Mesendoderm (in vitro differentiated cells): ENCODE measurements at regions not wholly inside any gene's neighbourhood (a gene's known extent, or its start where the extent isn't known, plus 50 kb on each side); places are given as distances from the start of the nearest gene placed in this dataset.

Experiments used
- DNase-seq: peaks from one replicate; pipeline ENCODE4 v3.0.0; 2013
- H2AK5ac ChIP-seq: 2 replicates; pipeline ENCODE4 v1.6.1; 2013; ENCODE audit warnings: low read length, inconsistent platforms
- H2BK120ac ChIP-seq: 2 replicates; pipeline ENCODE4 v1.6.1; 2013; ENCODE audit warnings: low read depth, mild to moderate bottlenecking, low read length, moderate library complexity, mixed read lengths
- H2BK15ac ChIP-seq: replicated peaks from 2 replicates; pipeline ENCODE4 v1.6.1; 2013; ENCODE audit warnings: low read depth, mild to moderate bottlenecking, moderate library complexity
- H2BK5ac ChIP-seq: 2 replicates; pipeline ENCODE4 v1.6.1; 2013; ENCODE audit warnings: low read length, inconsistent platforms
- H3K18ac ChIP-seq: 2 replicates; pipeline ENCODE4 v1.6.1; 2013; ENCODE audit warnings: mild to moderate bottlenecking, low read length, mixed read lengths
- H3K23ac ChIP-seq: one replicate; pipeline ENCODE4 v1.6.1; 2013; ENCODE audit warnings: low read length
- H3K27ac ChIP-seq: 2 replicates; pipeline ENCODE4 v1.5.1; 2013; ENCODE audit warnings: low read depth, mild to moderate bottlenecking, inconsistent platforms, low read length, moderate library complexity
- H3K27me3 ChIP-seq: 2 replicates; pipeline ENCODE4 v1.6.1; 2013; ENCODE audit warnings: low read length, control low read depth, mild to moderate bottlenecking, inconsistent platforms; ENCODE audit not compliant: insufficient read depth, poor library complexity
- H3K36me3 ChIP-seq: 2 replicates; pipeline ENCODE4 v1.6.1; 2013; ENCODE audit warnings: low read length, inconsistent platforms; ENCODE audit not compliant: control insufficient read depth, insufficient read depth
- H3K4ac ChIP-seq: one replicate; pipeline ENCODE4 v1.6.1; 2013; ENCODE audit warnings: low read depth, mild to moderate bottlenecking, low read length, moderate library complexity
- H3K4me1 ChIP-seq: 2 replicates; pipeline ENCODE4 v1.6.1; 2013; ENCODE audit warnings: low read depth, low read length, inconsistent platforms; ENCODE audit not compliant: control insufficient read depth
- H3K4me2 ChIP-seq: 2 replicates; pipeline ENCODE4 v1.6.1; 2013; ENCODE audit warnings: low read length
- H3K4me3 ChIP-seq: 2 replicates; pipeline ENCODE4 v1.5.1; 2013; ENCODE audit warnings: mild to moderate bottlenecking, low read length
- H3K56ac ChIP-seq: one replicate; pipeline ENCODE4 v1.6.1; 2013; ENCODE audit warnings: low read length
- H3K79me1 ChIP-seq: 2 replicates; pipeline ENCODE4 v1.6.1; 2013; ENCODE audit warnings: low read length, inconsistent platforms
- H3K79me2 ChIP-seq: 2 replicates; pipeline ENCODE4 v1.6.1; 2013; ENCODE audit warnings: mild to moderate bottlenecking, low read length; ENCODE audit not compliant: control insufficient read depth, insufficient read depth
- H3K9ac ChIP-seq: 2 replicates; pipeline ENCODE4 v1.6.1; 2013; ENCODE audit warnings: low read length, inconsistent platforms
- H4K5ac ChIP-seq: one replicate; pipeline ENCODE4 v1.6.1; 2013; ENCODE audit warnings: low read length
- H4K8ac ChIP-seq: one replicate; pipeline ENCODE4 v1.6.1; 2013; ENCODE audit warnings: low read depth, mild to moderate bottlenecking, control low read depth, low read length, moderate library complexity
- WGBS: extraction: QIAGEN DNeasy Blood & Tissue Kit; methylation state at CpG from one replicate; pipeline ENCODE4 v1.1.7; 2013; ENCODE audit warnings: low lambda C conversion rate, missing lambda C conversion rate; ENCODE audit not compliant: insufficient coverage; ENCODE audit errors: extremely low coverage; 5-methylcytosine and 5-hydroxymethylcytosine counted together

GRCh38 chr6:103080497-103080896, 1687.0 kb downstream of the GRIK2 start:
- no peaks in the 10 kb centered on the region for H3K27me3 ChIP-seq
- no peaks in the 10 kb centered on the region for H3K36me3 ChIP-seq
- no peak overlapping the region for H2BK5ac ChIP-seq

GRCh38 chr6:103079867-103080266, 1686.4 kb downstream of the GRIK2 start:
- no peaks in the 10 kb centered on the region for H3K79me1 ChIP-seq
- no peak overlapping the region for H3K4me2 ChIP-seq
- no peak overlapping the region for H4K5ac ChIP-seq
- no peak overlapping the region for H2BK120ac ChIP-seq
- DNase-seq, result no peak
- WGBS, result no CpG with 5 or more reads among the region's 1 CpG
- no peaks in the 10 kb centered on the region for H3K79me2 ChIP-seq
- H3K4me3 ChIP-seq, result no peak overlapping the region
- no peak overlapping the region for H3K4ac ChIP-seq
- no peak overlapping the region for H3K18ac ChIP-seq
- no peak overlapping the region for H3K9ac ChIP-seq
- H2BK5ac ChIP-seq, result no peak overlapping the region
- H3K27me3 ChIP-seq, result no peaks in the 10 kb centered on the region
- no peaks in the 10 kb centered on the region for H3K4me1 ChIP-seq
- H3K23ac ChIP-seq, result no peak overlapping the region
- H3K27ac ChIP-seq, result no peak overlapping the region
- H2BK15ac ChIP-seq, result no peak overlapping the region
- no peak overlapping the region for H4K8ac ChIP-seq
- no peak overlapping the region for H2AK5ac ChIP-seq
- no peak overlapping the region for H3K56ac ChIP-seq
- H3K36me3 ChIP-seq, result no peaks in the 10 kb centered on the region

More at GRCh38 chr6:103080497-103080896, 1687.0 kb downstream of the GRIK2 start:
- no peak overlapping the region for H3K27ac ChIP-seq
- no peak for DNase-seq
- H3K56ac ChIP-seq, result no peak overlapping the region
- H3K23ac ChIP-seq, result no peak overlapping the region
- no peak overlapping the region for H2AK5ac ChIP-seq
- no peak overlapping the region for H2BK120ac ChIP-seq
- H4K8ac ChIP-seq, result no peak overlapping the region
- WGBS, result no CpG with 5 or more reads among the region's 3 CpGs
- no peak overlapping the region for H3K4me3 ChIP-seq
- H3K18ac ChIP-seq, result no peak overlapping the region
- H2BK15ac ChIP-seq, result no peak overlapping the region
- no peak overlapping the region for H3K4me2 ChIP-seq
- H3K4me1 ChIP-seq, result no peaks in the 10 kb centered on the region
- H3K9ac ChIP-seq, result no peak overlapping the region
- H3K79me2 ChIP-seq, result no peaks in the 10 kb centered on the region
- H3K79me1 ChIP-seq, result no peaks in the 10 kb centered on the region
- H3K4ac ChIP-seq, result no peak overlapping the region
- H4K5ac ChIP-seq, result no peak overlapping the region

GRCh38 chr6:103062136-103062535, 1668.6 kb downstream of the GRIK2 start:
- Histone ChIP-seq H3K36me3 (no peaks in the 10 kb centered on the region), H3K56ac (no peak overlapping the region), H3K79me1 (no peaks in the 10 kb centered on the region), H4K5ac (no peak overlapping the region), H2AK5ac (no peak overlapping the region), H2BK5ac (no peak overlapping the region), H4K8ac (no peak overlapping the region), H2BK15ac (no peak overlapping the region), H3K4ac (no peak overlapping the region), H3K4me1 (no peaks in the 10 kb centered on the region), H3K18ac (no peak overlapping the region), H2BK120ac (no peak overlapping the region), H3K4me3 (no peak overlapping the region), H3K79me2 (no peaks in the 10 kb centered on the region), H3K27me3 (no peaks in the 10 kb centered on the region), H3K4me2 (no peak overlapping the region), H3K9ac (no peak overlapping the region), H3K27ac (no peak overlapping the region), H3K23ac (no peak overlapping the region)
- no peak for DNase-seq
- no CpG with 5 or more reads among the region's 1 CpG for WGBS

GRCh38 chr6:103047567-103047966, 1654.1 kb downstream of the GRIK2 start:
- Histone ChIP-seq H2BK15ac (no peak overlapping the region), H3K4me3 (no peak overlapping the region), H3K56ac (no peak overlapping the region), H3K4me1 (no peaks in the 10 kb centered on the region), H3K79me2 (no peaks in the 10 kb centered on the region), H4K5ac (no peak overlapping the region), H3K27ac (no peak overlapping the region), H3K9ac (no peak overlapping the region), H2AK5ac (no peak overlapping the region), H3K36me3 (no peaks in the 10 kb centered on the region), H2BK120ac (no peak overlapping the region), H3K79me1 (no peaks in the 10 kb centered on the region), H2BK5ac (no peak overlapping the region), H3K27me3 (no peaks in the 10 kb centered on the region), H3K4me2 (no peak overlapping the region), H4K8ac (no peak overlapping the region), H3K23ac (no peak overlapping the region), H3K4ac (no peak overlapping the region), H3K18ac (no peak overlapping the region)
- peak; percentile 5 for DNase-seq

GRCh38 chr6:103042336-103042735, 1648.8 kb downstream of the GRIK2 start:
- Histone ChIP-seq H3K4me1 (no peaks in the 10 kb centered on the region), H4K8ac (no peak overlapping the region), H3K27me3 (no peaks in the 10 kb centered on the region), H3K4ac (no peak overlapping the region), H3K79me2 (no peaks in the 10 kb centered on the region), H3K4me2 (no peak overlapping the region), H2BK15ac (no peak overlapping the region), H3K4me3 (no peak overlapping the region), H3K18ac (no peak overlapping the region), H3K23ac (no peak overlapping the region), H3K79me1 (no peaks in the 10 kb centered on the region), H2BK120ac (no peak overlapping the region), H3K27ac (no peak overlapping the region), H3K9ac (no peak overlapping the region), H4K5ac (no peak overlapping the region), H2BK5ac (no peak overlapping the region), H2AK5ac (no peak overlapping the region), H3K36me3 (no peaks in the 10 kb centered on the region), H3K56ac (no peak overlapping the region)
- WGBS, result no CpG with 5 or more reads among the region's 5 CpGs
- no peak for DNase-seq

- Histone ChIP-seq H3K79me1 (no peaks in the 10 kb centered on the region), H3K4ac (no peak overlapping the region)
Observed at GRCh38 chr6:103036846-103037245, 1643.3 kb downstream of the GRIK2 start.

More at GRCh38 chr6:103036846-103037245, 1643.3 kb downstream of the GRIK2 start:
- Histone ChIP-seq H3K27me3 (no peaks in the 10 kb centered on the region), H2BK5ac (no peak overlapping the region), H3K9ac (no peak overlapping the region), H4K8ac (no peak overlapping the region), H2BK15ac (no peak overlapping the region), H4K5ac (no peak overlapping the region), H3K4me3 (no peak overlapping the region), H3K4me2 (no peak overlapping the region), H3K4me1 (no peaks in the 10 kb centered on the region), H3K36me3 (no peaks in the 10 kb centered on the region), H3K27ac (no peak overlapping the region), H3K18ac (no peak overlapping the region), H3K56ac (no peak overlapping the region), H2AK5ac (no peak overlapping the region), H2BK120ac (no peak overlapping the region), H3K79me2 (no peaks in the 10 kb centered on the region), H3K23ac (no peak overlapping the region)
- WGBS, result no CpG with 5 or more reads among the region's 2 CpGs
- peak; percentile 29 for DNase-seq
